IMR-90 (cell line): ENCODE measurements at regions not wholly inside any gene's neighbourhood (a gene's known extent, or its start where the extent isn't known, plus 50 kb on each side); places are given as distances from the start of the nearest gene placed in this dataset.

Experiments
- ATAC-seq: fragments of 200-7000 bp; cut with Tn5 transposase; 2 replicates; pipeline ENCODE4 v1.9.1; 2020; ENCODE audit warnings: low read depth, mild to moderate bottlenecking, moderate library complexity
- BruUV-seq: library from RNA; stranded (reverse); fragments of 400-500 nt; replicated peaks from 2 replicates; lab custom pipeline; 2021; lab: Mats Ljungman, UMichigan
- CTCF ChIA-PET: fragments of 300-600 bp; formaldehyde crosslinking; extraction: SDS; loops from one replicate; lab custom pipeline; 2021; ENCODE audit warnings: antibody characterized with exemption; lab: Yijun Ruan, JAX
- POLR2A ChIA-PET: fragments of 300-600 bp; sonication (Branson Sonifier 250); formaldehyde crosslinking; loops from one replicate; lab custom pipeline; 2022; ENCODE audit warnings: antibody characterized with exemption; ENCODE audit not compliant: unreplicated experiment; lab: Charles Lee
- DNase-seq: peaks from one replicate; pipeline ENCODE4 v3.0.0; 2013
- H2AFZ ChIP-seq: replicated peaks from 2 replicates; pipeline ENCODE3; 2013; ENCODE audit warnings: low read length, mild to moderate bottlenecking; ENCODE audit not compliant: poor library complexity
- H2AK5ac ChIP-seq: 2 replicates; pipeline ENCODE4 v1.6.1; 2013; ENCODE audit warnings: low read depth, low read length, inconsistent platforms
- H2AK9ac ChIP-seq: replicated peaks from 2 replicates; pipeline ENCODE3; 2013; ENCODE audit warnings: mild to moderate bottlenecking, low read depth, low read length, moderate library complexity; ENCODE audit not compliant: poor library complexity
- H2BK120ac ChIP-seq: 2 replicates; pipeline ENCODE4 v1.6.1; 2013; ENCODE audit warnings: low read depth, low read length, inconsistent platforms
- H2BK15ac ChIP-seq: 3 replicates; pipeline ENCODE4 v1.6.1; 2013; ENCODE audit warnings: low read depth, low read length, inconsistent platforms
- H2BK20ac ChIP-seq: 2 replicates; pipeline ENCODE4 v1.6.1; 2013; ENCODE audit warnings: low read depth, mild to moderate bottlenecking, inconsistent platforms, low read length, moderate library complexity
- H2BK5ac ChIP-seq: 2 replicates; pipeline ENCODE4 v1.6.1; 2013; ENCODE audit warnings: mild to moderate bottlenecking, low read depth, low read length, inconsistent platforms; ENCODE audit not compliant: poor library complexity, severe bottlenecking
- H3K14ac ChIP-seq: replicated peaks from 2 replicates; pipeline ENCODE4 v1.6.1; 2013; ENCODE audit warnings: low read depth, low read length, inconsistent platforms
- H3K18ac ChIP-seq: 2 replicates; pipeline ENCODE4 v1.6.1; 2013; ENCODE audit warnings: low read depth, low read length, control low read depth
- H3K23ac ChIP-seq: 2 replicates; pipeline ENCODE4 v1.6.1; 2013; ENCODE audit warnings: low read depth, low read length, inconsistent platforms
- H3K27ac ChIP-seq: 2 replicates; pipeline ENCODE4 v1.5.1; 2013; ENCODE audit warnings: mild to moderate bottlenecking, control low read depth, low read length; ENCODE audit not compliant: insufficient read depth
- H3K27me3 ChIP-seq: 2 replicates; pipeline ENCODE4 v1.6.1; 2013; ENCODE audit warnings: low read length; ENCODE audit not compliant: control insufficient read depth, insufficient read depth
- H3K36me3 ChIP-seq: 2 replicates; pipeline ENCODE4 v1.6.1; 2013; ENCODE audit warnings: low read length, mixed read lengths; ENCODE audit not compliant: control insufficient read depth, insufficient read depth
- H3K4ac ChIP-seq: 2 replicates; pipeline ENCODE4 v1.6.1; 2013; ENCODE audit warnings: low read depth, low read length, inconsistent platforms
- H3K4me1 ChIP-seq: 2 replicates; pipeline ENCODE4 v1.6.1; 2013; ENCODE audit warnings: low read length, mixed read lengths; ENCODE audit not compliant: control insufficient read depth, insufficient read depth
- H3K4me2 ChIP-seq: 2 replicates; pipeline ENCODE4 v1.6.1; 2013; ENCODE audit warnings: low read depth, mild to moderate bottlenecking, control low read depth, low read length, moderate library complexity
- H3K4me3 ChIP-seq: 2 replicates; pipeline ENCODE4 v1.5.1; 2013; ENCODE audit warnings: low read depth, mild to moderate bottlenecking, control low read depth, low read length, moderate library complexity; ENCODE audit not compliant: insufficient read depth
- H3K56ac ChIP-seq: 2 replicates; pipeline ENCODE4 v1.6.1; 2013; ENCODE audit warnings: low read length, inconsistent platforms; ENCODE audit not compliant: insufficient read depth; ENCODE audit errors: extremely low read depth
- H3K79me1 ChIP-seq, 2 experiments: 2 replicates each; pipeline ENCODE4 v1.6.1; 2013; ENCODE audit warnings: low read length in 2 of 2, inconsistent platforms in 1 of 2, low read depth in 1 of 2
- H3K9ac ChIP-seq: 2 replicates; pipeline ENCODE4 v1.6.1; 2013; ENCODE audit warnings: low read depth, low read length, control low read depth
- H3K9me1 ChIP-seq: 2 replicates; pipeline ENCODE4 v1.6.1; 2013; ENCODE audit warnings: low read length, inconsistent platforms; ENCODE audit not compliant: insufficient read depth
- H3K9me3 ChIP-seq: 2 replicates; pipeline ENCODE4 v1.6.1; 2013; ENCODE audit warnings: low read length; ENCODE audit not compliant: control insufficient read depth, insufficient read depth
- H4K20me1 ChIP-seq: 2 replicates; pipeline ENCODE4 v1.6.1; 2013; ENCODE audit warnings: low read length, inconsistent platforms; ENCODE audit not compliant: insufficient read depth
- H4K5ac ChIP-seq: 2 replicates; pipeline ENCODE4 v1.6.1; 2013; ENCODE audit warnings: mild to moderate bottlenecking, low read depth, low read length, control low read depth
- H4K8ac ChIP-seq, 2 experiments: 2 replicates each; pipeline ENCODE4 v1.6.1; 2013; ENCODE audit warnings: low read depth in 2 of 2, low read length in 2 of 2, control low read depth in 1 of 2, inconsistent platforms in 1 of 2
- H4K91ac ChIP-seq: 2 replicates; pipeline ENCODE4 v1.6.1; 2013; ENCODE audit warnings: low read depth, low read length, inconsistent platforms; ENCODE audit not compliant: insufficient read depth
- CEBPB ChIP-seq: IDR thresholded peaks from 2 replicates; pipeline ENCODE4 v1.6.1; 2012; ENCODE audit warnings: low read depth, low read length, improper control_type of control experiment
- MAFK ChIP-seq: IDR thresholded peaks from 2 replicates; pipeline ENCODE4 v1.6.1; 2012; ENCODE audit warnings: low read depth, low read length, improper control_type of control experiment
- WGBS, 2 experiments: methylation state at CpG; one replicate each; pipeline versions ENCODE4 v1.1.5 to v1.1.7; 2013; ENCODE audit warnings: missing lambda C conversion rate in 2 of 2; ENCODE audit not compliant: insufficient read length in 1 of 2; ENCODE audit errors: extremely low coverage in 2 of 2; 5-methylcytosine and 5-hydroxymethylcytosine counted together
- dilution Hi-C: fragments of 300-500 bp; cut with HindIII; formaldehyde crosslinking; loops from one replicate; pipeline ENCODE4 v1.14.3; 2018; ENCODE audit warnings: low sequenced_read_pairs; ENCODE audit not compliant: unreplicated experiment
- in situ Hi-C: fragments of 300-500 bp; cut with MboI; formaldehyde crosslinking; loops from 3 replicates; pipeline ENCODE4 v1.14.3; 2019; ENCODE audit warnings: low sequenced_read_pairs, inconsistent platforms, mixed read lengths
- intact Hi-C: fragments of 100-400 bp; cut with micrococcal nuclease; formaldehyde crosslinking; loops from 2 replicates; pipeline ENCODE4 v1.10.0; 2022

DNA sequence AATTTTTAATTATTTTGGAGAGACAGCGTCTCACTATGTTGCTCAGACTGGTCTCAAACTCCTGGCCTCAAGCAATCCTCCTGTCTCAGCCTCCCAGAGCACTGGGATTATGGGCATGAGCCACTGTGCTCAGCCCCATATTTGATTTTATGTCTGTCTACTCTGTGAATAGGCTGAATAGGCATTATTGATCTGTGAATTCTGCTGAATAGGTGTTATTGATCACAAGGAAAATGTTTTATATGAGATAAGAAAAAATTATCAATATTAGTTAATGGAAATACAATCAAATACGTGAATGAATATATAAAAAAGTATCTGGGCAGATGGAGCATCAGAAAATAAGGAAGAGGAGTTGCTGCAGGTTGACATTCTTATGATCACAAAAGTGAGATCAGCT is 483.4 kb upstream of the LARGE1 start:
- H3K4me2 ChIP-seq, result no peak overlapping the region
- no peaks in the 10 kb centered on the region for H4K20me1 ChIP-seq
- H2AK5ac ChIP-seq, result no peak overlapping the region
- no peaks in the 10 kb centered on the region for H3K27me3 ChIP-seq
- H3K9me1 ChIP-seq, result no peaks in the 10 kb centered on the region
- CTCF ChIA-PET, result no interaction called here
- no peak for DNase-seq
- intact Hi-C loops (no loop called here), in situ Hi-C loops (no loop called here), dilution Hi-C loops (no loop called here)
- TF ChIP-seq CEBPB (no peak), MAFK (0 out of 2 replicates have a peak, but pooled peaks have one; percentile 6)
- no peak overlapping the region for H3K56ac ChIP-seq
- H3K18ac ChIP-seq, result no peak overlapping the region
- no peak overlapping the region for H4K8ac ChIP-seq
- H3K9ac ChIP-seq, result no peak overlapping the region
- H3K14ac ChIP-seq, result no peak overlapping the region
- no peak overlapping the region for H2AK9ac ChIP-seq
- H3K4ac ChIP-seq, result no peak overlapping the region
- H3K23ac ChIP-seq, result no peak overlapping the region
- H2BK120ac ChIP-seq, result no peak overlapping the region
- no peak for ATAC-seq
- no peak overlapping the region for H2AFZ ChIP-seq
- H3K4me1 ChIP-seq, result no peaks in the 10 kb centered on the region
- no peak overlapping the region for H2BK15ac ChIP-seq
- no peak overlapping the region for H3K27ac ChIP-seq
- no peak overlapping the region for H4K5ac ChIP-seq
- no TSS peak for BruUV-seq
- no CpG with 5 or more reads among the region's 2 CpGs for WGBS, 2 experiments
- POLR2A ChIA-PET, result no interaction called here
- H3K4me3 ChIP-seq, result no peak overlapping the region
- H3K79me1 ChIP-seq, result no peaks in the 10 kb centered on the region
- H3K9me3 ChIP-seq, result peaks cover 19% of the 10 kb centered on the region
- H3K36me3 ChIP-seq, result no peaks in the 10 kb centered on the region
- no peak overlapping the region for H4K91ac ChIP-seq
- no peak overlapping the region for H2BK20ac ChIP-seq
- H2BK5ac ChIP-seq, result no peak overlapping the region
